ENCODE measurements at regions not wholly inside any gene's neighbourhood (a gene's known extent, or its start where the extent isn't known, plus 50 kb on each side); places are given as distances from the start of the nearest gene placed in this dataset.

DNA sequence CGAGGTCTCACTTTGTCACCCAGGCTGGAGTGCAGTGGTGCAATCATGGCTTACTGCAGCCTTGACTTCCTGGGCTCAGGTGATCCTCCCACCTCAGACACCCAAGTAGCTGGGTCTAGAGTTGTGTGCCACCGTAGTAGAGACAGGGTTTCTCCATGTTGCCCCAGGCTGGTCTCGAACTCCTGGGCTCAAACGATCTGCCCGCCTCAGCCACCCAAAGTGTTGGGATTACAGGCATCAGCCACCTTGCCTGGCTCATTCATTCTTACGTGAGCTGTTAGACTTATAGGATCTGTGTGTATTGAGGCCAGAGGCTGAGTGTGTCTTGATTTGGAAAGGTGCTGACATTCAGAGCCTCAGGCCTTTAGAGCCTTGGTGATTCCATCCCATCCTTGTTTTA, 128.1 kb downstream of the SLC25A47 start:
- TF ChIP-seq CTCF (IDR thresholded peaks at IDR 0.05; ENCODE audit: low read depth, low read length), result no peak
- no peak for TF ChIP-seq EZH2phosphoT487 (IDR thresholded peaks at IDR 0.05; ENCODE audit: low read depth)

All from OCI-LY3 (cell line).